ENCODE measurements at regions not wholly inside any gene's neighbourhood (a gene's known extent, or its start where the extent isn't known, plus 50 kb on each side); places are given as distances from the start of the nearest gene placed in this dataset.
"Not testable (repeated sequence)": the region's sequence is repeated elsewhere in the genome, so short reads cannot be mapped to it uniquely, and the experiment has no call there.

- H3K36me3 ChIP-seq (ENCODE audit: insufficient read depth in 1 of 2, low read depth in 1 of 2), result no peaks in the 10 kb centered on the region
- no peak overlapping the region for H3K27ac ChIP-seq
- intact Hi-C loops (cut with DNase I), result no loop called here
- 80 to 85% (median 82%) methylated on average over 5 of the region's 5 CpGs for WGBS, 3 donors
- H3K4me3 ChIP-seq, result no peak overlapping the region
- no peaks in the 10 kb centered on the region for H3K27me3 ChIP-seq (ENCODE audit: insufficient read depth in 3 of 3, low read length in 2 of 3)
- no peaks in the 10 kb centered on the region for H3K4me1 ChIP-seq
- peaks cover 4% of the 10 kb centered on the region for H3K9me3 ChIP-seq
- ATAC-seq (no peak), DNase-seq (no peak)
- no peak for TF ChIP-seq CTCF (IDR thresholded peaks at IDR 0.05)
These were observed 270.6 kb upstream of the RGPD4 start for GRCh38 chr2:107556038-107556627.

- ATAC-seq (no peak), DNase-seq (no peak)
- no peak overlapping the region for H3K4me3 ChIP-seq
- no peak overlapping the region for H3K27ac ChIP-seq
- no peak for TF ChIP-seq CTCF (IDR thresholded peaks at IDR 0.05)
- peaks cover 4% of the 10 kb centered on the region for H3K9me3 ChIP-seq
- 95 to 97% (median 96%) methylated on average over 3 of the region's 3 CpGs for WGBS, 3 donors
- no peaks in the 10 kb centered on the region for H3K4me1 ChIP-seq
- H3K36me3 ChIP-seq (ENCODE audit: insufficient read depth in 1 of 2, low read depth in 1 of 2), result no peaks in the 10 kb centered on the region
- no peaks in the 10 kb centered on the region for H3K27me3 ChIP-seq (ENCODE audit: insufficient read depth in 3 of 3, low read length in 2 of 3)
- intact Hi-C loops (cut with DNase I), result no loop called here
These were observed 268.4 kb upstream of the RGPD4 start for GRCh38 chr2:107558295-107558694.

DNA sequence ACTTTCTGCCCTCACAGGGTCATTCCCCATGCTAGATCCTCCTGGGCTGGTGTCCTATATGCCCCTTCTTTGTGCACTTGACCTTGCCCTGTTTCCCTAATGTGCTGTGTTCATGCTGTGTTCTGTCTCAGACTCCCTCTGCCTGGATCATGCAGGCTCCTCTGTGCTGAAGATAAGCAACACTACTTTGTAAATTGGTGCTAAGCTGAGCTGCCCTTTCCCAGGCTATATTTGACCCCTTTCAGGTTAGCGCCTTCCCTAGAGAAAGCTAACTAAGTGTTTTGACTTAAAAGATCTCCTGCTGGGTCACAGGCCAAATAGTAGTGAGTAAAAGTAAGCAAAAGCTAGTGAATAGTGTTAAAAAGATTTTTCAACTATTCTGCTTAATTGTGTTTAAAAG lies 257.2 kb upstream of the RGPD4 start:
- intact Hi-C loops (cut with DNase I), result no loop called here
- no peak overlapping the region for H3K4me3 ChIP-seq

GRCh38 chr2:107570876-107571275 lies 255.8 kb upstream of the RGPD4 start:
- ATAC-seq (no peak), DNase-seq (no peak)
- no peak for TF ChIP-seq CTCF (IDR thresholded peaks at IDR 0.05)
- no peaks in the 10 kb centered on the region for H3K9me3 ChIP-seq
- H3K27me3 ChIP-seq (ENCODE audit: insufficient read depth in 3 of 3, low read length in 2 of 3), result no peaks in the 10 kb centered on the region
- no peaks in the 10 kb centered on the region for H3K4me1 ChIP-seq
- no peak overlapping the region for H3K4me3 ChIP-seq
- H3K36me3 ChIP-seq (ENCODE audit: insufficient read depth in 1 of 2, low read depth in 1 of 2), result no peaks in the 10 kb centered on the region
- 77 to 91% (median 78%) methylated on average over 1 of the region's 1 CpG for WGBS, 3 donors
- intact Hi-C loops (cut with DNase I), result no loop called here
- no peak overlapping the region for H3K27ac ChIP-seq

More for the DNA sequence above, 257.2 kb upstream of the RGPD4 start:
- WGBS, 3 donors, result 74 to 85% (median 83%) methylated on average over 1 of the region's 1 CpG
- no peaks in the 10 kb centered on the region for H3K4me1 ChIP-seq
- H3K27me3 ChIP-seq (ENCODE audit: insufficient read depth in 3 of 3, low read length in 2 of 3), result no peaks in the 10 kb centered on the region
- no peak overlapping the region for H3K27ac ChIP-seq
- no peak for TF ChIP-seq CTCF (IDR thresholded peaks at IDR 0.05)
- DNase-seq, result no peak
- H3K36me3 ChIP-seq (ENCODE audit: insufficient read depth in 1 of 2, low read depth in 1 of 2), result no peaks in the 10 kb centered on the region
- no peaks in the 10 kb centered on the region for H3K9me3 ChIP-seq
- ATAC-seq, result no peak

GRCh38 chr2:107572890-107573289 lies 253.8 kb upstream of the RGPD4 start:
- H3K27ac ChIP-seq; H3K36me3 ChIP-seq (ENCODE audit: insufficient read depth in 1 of 2, low read depth in 1 of 2); H3K4me3 ChIP-seq; intact Hi-C loops (cut with DNase I); H3K9me3 ChIP-seq; H3K4me1 ChIP-seq; H3K27me3 ChIP-seq (ENCODE audit: insufficient read depth in 3 of 3, low read length in 2 of 3); ATAC-seq; DNase-seq: not testable (repeated sequence)
- WGBS, 3 donors, result 65 to 82% (median 66%) methylated on average over 11 to 12 of the region's 13 CpGs

Measured in psoas muscle (tissue), 7 donors.